Testis (tissue), 2 donors: ENCODE measurements at regions not wholly inside any gene's neighbourhood (a gene's known extent, or its start where the extent isn't known, plus 50 kb on each side); places are given as distances from the start of the nearest gene placed in this dataset.

Source experiments
- POLR2A ChIP-seq: fragments of 450-650 bp; IDR thresholded peaks from one replicate; pipeline ENCODE4 v1.6.1; 2017; ENCODE audit warnings: antibody characterized with exemption, mild to moderate bottlenecking, moderate library complexity
- TF ChIP-seq, protein P1 (sequence below), 3 experiments: fragments of 450-650 bp in 2 of 3; fragments of 200-600 bp in 1 of 3; sonication (generic) in 1 of 3; IDR thresholded peaks; one replicate each; pipeline ENCODE4 v1.5.1; 2016 to 2019; ENCODE audit warnings: antibody characterized with exemption in 3 of 3, mild to moderate bottlenecking in 2 of 3, moderate library complexity in 1 of 3

DNA sequence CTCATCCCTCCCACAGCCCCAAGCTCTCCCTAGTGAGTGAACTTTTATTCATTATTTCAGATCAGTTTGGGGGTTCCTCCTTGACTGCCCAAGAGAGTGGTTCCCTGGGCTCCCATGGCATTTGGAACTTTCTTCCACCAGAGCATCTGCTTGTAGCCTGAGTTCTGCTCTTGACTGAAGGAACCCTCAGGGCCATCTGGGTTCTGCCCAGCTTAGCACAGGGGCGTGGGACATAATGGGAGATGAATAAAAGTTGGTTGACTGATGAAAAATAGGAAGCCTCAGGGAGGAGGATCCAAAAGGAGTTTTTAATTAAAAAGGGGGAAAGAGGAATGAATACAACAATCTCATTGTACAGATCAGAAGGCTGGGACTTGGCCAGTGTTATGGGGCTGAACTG lies 73.4 kb downstream of the CYTL1 start:
- TF ChIP-seq, protein P1, sequence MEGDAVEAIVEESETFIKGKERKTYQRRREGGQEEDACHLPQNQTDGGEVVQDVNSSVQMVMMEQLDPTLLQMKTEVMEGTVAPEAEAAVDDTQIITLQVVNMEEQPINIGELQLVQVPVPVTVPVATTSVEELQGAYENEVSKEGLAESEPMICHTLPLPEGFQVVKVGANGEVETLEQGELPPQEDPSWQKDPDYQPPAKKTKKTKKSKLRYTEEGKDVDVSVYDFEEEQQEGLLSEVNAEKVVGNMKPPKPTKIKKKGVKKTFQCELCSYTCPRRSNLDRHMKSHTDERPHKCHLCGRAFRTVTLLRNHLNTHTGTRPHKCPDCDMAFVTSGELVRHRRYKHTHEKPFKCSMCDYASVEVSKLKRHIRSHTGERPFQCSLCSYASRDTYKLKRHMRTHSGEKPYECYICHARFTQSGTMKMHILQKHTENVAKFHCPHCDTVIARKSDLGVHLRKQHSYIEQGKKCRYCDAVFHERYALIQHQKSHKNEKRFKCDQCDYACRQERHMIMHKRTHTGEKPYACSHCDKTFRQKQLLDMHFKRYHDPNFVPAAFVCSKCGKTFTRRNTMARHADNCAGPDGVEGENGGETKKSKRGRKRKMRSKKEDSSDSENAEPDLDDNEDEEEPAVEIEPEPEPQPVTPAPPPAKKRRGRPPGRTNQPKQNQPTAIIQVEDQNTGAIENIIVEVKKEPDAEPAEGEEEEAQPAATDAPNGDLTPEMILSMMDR (IDR thresholded peaks at IDR 0.05), result no peak
- TF ChIP-seq POLR2A, result no peak
